B cell (primary cell): ENCODE measurements at regions not wholly inside any gene's neighbourhood (a gene's known extent, or its start where the extent isn't known, plus 50 kb on each side); places are given as distances from the start of the nearest gene placed in this dataset.

Experiments
- ATAC-seq: fragments of 200-7000 bp; cut with Tn5 transposase; one replicate; pipeline ENCODE4 v1.10.0; 2021; ENCODE audit warnings: low read depth, mild to moderate bottlenecking, moderate number of reproducible peaks, moderate library complexity
- CTCF ChIA-PET: fragments of 350-600 bp; sonication (Branson Sonifier 250); formaldehyde crosslinking; loops from one replicate; lab custom pipeline; 2021; ENCODE audit warnings: antibody characterized with exemption, inconsistent platforms; lab: Charles Lee
- POLR2A ChIA-PET: fragments of 350-600 bp; sonication (Branson Sonifier 250); formaldehyde crosslinking; loops from one replicate; lab custom pipeline; 2021; ENCODE audit warnings: antibody characterized with exemption; lab: Charles Lee
- DNase-seq: peaks from one replicate; pipeline ENCODE4 v3.0.0; 2013
- H2AFZ ChIP-seq: 2 replicates; pipeline ENCODE4 v1.6.1; 2012; ENCODE audit warnings: mild to moderate bottlenecking, low read depth, low read length; ENCODE audit not compliant: insufficient read depth, poor library complexity, severe bottlenecking
- H3K27ac ChIP-seq, 2 donors: 1 replicate in 1 of 2; 2 replicates in 1 of 2; pipeline ENCODE4 v1.5.1; 2012 to 2013; ENCODE audit warnings: low read length in 2 of 2, mild to moderate bottlenecking in 2 of 2, moderate library complexity in 1 of 2
- H3K27me3 ChIP-seq, 4 experiments: fragments of 200-600 bp in 1 of 4; sonication (generic) in 1 of 4; replicated peaks in 1 of 4; 1 replicate in 2 of 4; 2 replicates in 2 of 4; pipeline versions ENCODE4 v1.6.1 to v1.7.0; 2013 to 2016; ENCODE audit warnings: low read length in 3 of 4, mild to moderate bottlenecking in 2 of 4, mixed read lengths in 1 of 4, moderate library complexity in 1 of 4; ENCODE audit not compliant: insufficient read depth in 4 of 4, control insufficient read depth in 3 of 4; ENCODE audit errors: control extremely low read depth in 1 of 4
- H3K36me3 ChIP-seq, 2 experiments: replicated peaks in 1 of 2; 1 replicate in 1 of 2; 2 replicates in 1 of 2; pipeline versions ENCODE4 v1.6.1 to v1.7.1; 2013; ENCODE audit warnings: low read length in 1 of 2; ENCODE audit not compliant: insufficient read depth in 2 of 2, control insufficient read depth in 1 of 2; ENCODE audit errors: control extremely low read depth in 1 of 2, extremely low read depth in 1 of 2
- H3K4me1 ChIP-seq, 2 donors: fragments of 200-600 bp in 1 of 2; sonication (generic) in 1 of 2; 1 replicate in 1 of 2; 2 replicates in 1 of 2; pipeline versions ENCODE4 v1.5.1 to v1.6.1; 2013 to 2017; ENCODE audit warnings: low read length in 2 of 2; ENCODE audit not compliant: control insufficient read depth in 2 of 2, insufficient read depth in 2 of 2
- H3K4me2 ChIP-seq: replicated peaks from 2 replicates; pipeline ENCODE3; 2012; ENCODE audit warnings: mild to moderate bottlenecking, low read depth, low read length; ENCODE audit not compliant: poor library complexity, severe bottlenecking
- H3K4me3 ChIP-seq, 5 experiments: fragments of 200-600 bp in 1 of 5; sonication (generic) in 1 of 5; 1 replicate in 3 of 5; 2 replicates in 2 of 5; pipeline versions ENCODE4 v1.5.1 to v1.7.0; 2011 to 2016; ENCODE audit warnings: low read length in 4 of 5, mild to moderate bottlenecking in 4 of 5, low read depth in 2 of 5, control low read depth in 1 of 5, moderate library complexity in 1 of 5; ENCODE audit not compliant: insufficient read depth in 1 of 5; ENCODE audit errors: control extremely low read depth in 1 of 5, extremely low read depth in 1 of 5
- H3K79me2 ChIP-seq: fragments of 200-600 bp; sonication (generic); one replicate; pipeline ENCODE4 v1.6.0; 2016; ENCODE audit warnings: low read length; ENCODE audit not compliant: control insufficient read depth, insufficient read depth
- H3K9ac ChIP-seq: fragments of 200-600 bp; sonication (generic); 2 replicates; pipeline ENCODE4 v1.6.1; 2017; ENCODE audit warnings: mild to moderate bottlenecking, low read length, moderate library complexity
- H3K9me3 ChIP-seq, 3 donors: one replicate each; pipeline versions ENCODE4 v1.6.1 to v1.7.1; 2013; ENCODE audit warnings: low read length in 2 of 3; ENCODE audit not compliant: control insufficient read depth in 2 of 3, insufficient read depth in 1 of 3; ENCODE audit errors: control extremely low read depth in 1 of 3
- H4K20me1 ChIP-seq: 2 replicates; pipeline ENCODE4 v1.6.0; 2012; ENCODE audit warnings: mild to moderate bottlenecking, low read length; ENCODE audit not compliant: insufficient read depth, control insufficient read depth, poor library complexity, severe bottlenecking
- H3K27ac Mint-ChIP-seq: one replicate; pipeline ENCODE4 v1.8.0; 2021; ENCODE audit warnings: mixed read lengths
- H3K27me3 Mint-ChIP-seq: one replicate; pipeline ENCODE4 v1.8.0; 2021; ENCODE audit warnings: mixed read lengths
- H3K4me1 Mint-ChIP-seq: one replicate; pipeline ENCODE4 v1.8.0; 2021; ENCODE audit warnings: mixed read lengths
- H3K4me3 Mint-ChIP-seq: one replicate; pipeline ENCODE4 v1.8.0; 2021; ENCODE audit warnings: mixed read lengths
- H3K9me3 Mint-ChIP-seq: one replicate; pipeline ENCODE4 v1.8.0; 2022; ENCODE audit warnings: mixed read lengths; ENCODE audit not compliant: insufficient read depth
- CTCF ChIP-seq: fragments of 200-600 bp; IDR thresholded peaks from one replicate; pipeline ENCODE4 v1.8.0; 2022; ENCODE audit warnings: antibody characterized with exemption, mild to moderate bottlenecking
- EZH2 ChIP-seq: IDR thresholded peaks from 2 replicates; pipeline ENCODE4 v1.6.1; 2012; ENCODE audit warnings: borderline replicate concordance, low read depth, mild to moderate bottlenecking, moderate library complexity, low read length; ENCODE audit not compliant: insufficient read depth, poor library complexity, severe bottlenecking
- WGBS: methylation state at CpG from one replicate; pipeline ENCODE4 v1.1.5; 2013; ENCODE audit warnings: missing lambda C conversion rate; ENCODE audit not compliant: insufficient coverage; 5-methylcytosine and 5-hydroxymethylcytosine counted together
- intact Hi-C: fragments of 100-400 bp; cut with micrococcal nuclease; formaldehyde crosslinking; loops from one replicate; pipeline ENCODE4 v1.10.0; 2022

GRCh38 chr18:10122988-10123950 is 209.5 kb downstream of the VAPA start:
- Mint-ChIP-seq H3K27ac (no peak overlapping the region), H3K4me1 (peaks cover 5% of the 10 kb centered on the region), H3K4me3 (no peak overlapping the region), H3K9me3 (no peaks in the 10 kb centered on the region), H3K27me3 (no peaks in the 10 kb centered on the region)
- Histone ChIP-seq H3K27ac (no peak overlapping the region), H3K4me1 (no peaks in the 10 kb centered on the region), H4K20me1 (no peaks in the 10 kb centered on the region), H3K79me2 (no peaks in the 10 kb centered on the region), H3K9ac (no peak overlapping the region), H2AFZ (no peak overlapping the region), H3K27me3 (no peaks in the 10 kb centered on the region), H3K4me3 (no peak overlapping the region), H3K4me2 (no peak overlapping the region), H3K9me3 (no peaks in the 10 kb centered on the region), H3K36me3 (no peaks in the 10 kb centered on the region)
- no peak for DNase-seq
- TF ChIP-seq EZH2 (no peak), CTCF (no peak)
- POLR2A ChIA-PET = interaction anchor here (0.7 kb wide), 1 partner anchor 54 kb away, joined by 5 read pairs; no protein-coding TSS in a partner anchor
- 85% methylated on average over 17 of the region's 19 CpGs for WGBS
- no peak for ATAC-seq
- intact Hi-C loops = no loop called here
- CTCF ChIA-PET = no interaction called here

GRCh38 chr18:10124071-10124470 is 210.3 kb downstream of the VAPA start:
- CTCF ChIA-PET = no interaction called here
- H3K27ac Mint-ChIP-seq = no peak overlapping the region

More at GRCh38 chr18:10124071-10124470, 210.3 kb downstream of the VAPA start:
- WGBS = 92% methylated on average over 9 of the region's 9 CpGs
- Histone ChIP-seq H3K27me3 (no peaks in the 10 kb centered on the region), H3K27ac (no peak overlapping the region), H3K4me1 (no peaks in the 10 kb centered on the region), H3K79me2 (no peaks in the 10 kb centered on the region), H4K20me1 (no peaks in the 10 kb centered on the region), H3K4me2 (no peak overlapping the region), H3K4me3 (no peak overlapping the region), H3K36me3 (no peaks in the 10 kb centered on the region), H3K9ac (no peak overlapping the region), H3K9me3 (no peaks in the 10 kb centered on the region), H2AFZ (no peak overlapping the region)
- ATAC-seq (no peak), DNase-seq (no peak)
- Mint-ChIP-seq H3K4me3 (no peak overlapping the region), H3K27me3 (peaks cover 3% of the 10 kb centered on the region), H3K4me1 (peaks cover 5% of the 10 kb centered on the region), H3K9me3 (no peaks in the 10 kb centered on the region)
- intact Hi-C loops = no loop called here
- POLR2A ChIA-PET = interaction anchor here (0.7 kb wide), 1 partner anchor 55 kb away, joined by 5 read pairs; no protein-coding TSS in a partner anchor
- no peak for TF ChIP-seq CTCF
- no peak for TF ChIP-seq EZH2
